Stimulated activated CD8-positive, alpha-beta memory T cell treated with anti-CD3 and anti-CD28 coated beads, Interleukin-7, amount 100 ng/mL, for 48 hours (primary cell): ENCODE measurements at regions not wholly inside any gene's neighbourhood (a gene's known extent, or its start where the extent isn't known, plus 50 kb on each side); places are given as distances from the start of the nearest gene placed in this dataset.

Source experiments
- DNase-seq, 2 donors: peaks; one replicate each; pipeline ENCODE4 v3.0.0-alpha.2; 2020; ENCODE audit warnings: low read depth in 1 of 2; ENCODE audit errors: extremely low read depth in 1 of 2

- no peak for DNase-seq
These were observed 314.1 kb downstream of the TCERG1L start for GRCh38 chr10:130997267-130998045.

GRCh38 chr10:130998046-130998435 lies 313.5 kb downstream of the TCERG1L start:
- no peak for DNase-seq

- no peak for DNase-seq
These were observed 312.9 kb downstream of the TCERG1L start for GRCh38 chr10:130998642-130999041.

- no peak for DNase-seq
These were observed 311.9 kb downstream of the TCERG1L start for GRCh38 chr10:130999376-131000202.

GRCh38 chr10:131000244-131000643 lies 311.3 kb downstream of the TCERG1L start:
- no peak for DNase-seq

- DNase-seq, result no peak
These were observed 310.8 kb downstream of the TCERG1L start for GRCh38 chr10:131000743-131001142.

- DNase-seq, result no peak
These were observed 310.1 kb downstream of the TCERG1L start for GRCh38 chr10:131001438-131001837.

GRCh38 chr10:131002031-131002861 lies 309.3 kb downstream of the TCERG1L start:
- no peak for DNase-seq

GRCh38 chr10:131003455-131003854 lies 308.1 kb downstream of the TCERG1L start:
- no peak for DNase-seq

GRCh38 chr10:131004276-131004675 lies 307.2 kb downstream of the TCERG1L start:
- no peak for DNase-seq

- no peak for DNase-seq
These were observed 304.9 kb downstream of the TCERG1L start for GRCh38 chr10:131006458-131007256.

GRCh38 chr10:131009791-131010190 lies 301.7 kb downstream of the TCERG1L start:
- DNase-seq, result no peak

GRCh38 chr10:131010965-131011575 lies 300.5 kb downstream of the TCERG1L start:
- DNase-seq, result no peak

- no peak for DNase-seq
These were observed 299.4 kb downstream of the TCERG1L start for GRCh38 chr10:131011936-131012640.

- DNase-seq, result no peak
These were observed 298.9 kb downstream of the TCERG1L start for GRCh38 chr10:131012641-131012985.

- no peak for DNase-seq
These were observed 298.1 kb downstream of the TCERG1L start for GRCh38 chr10:131013281-131013912.

- no peak for DNase-seq
These were observed 297.2 kb downstream of the TCERG1L start for GRCh38 chr10:131014271-131014670.

GRCh38 chr10:131015271-131015670 lies 296.2 kb downstream of the TCERG1L start:
- DNase-seq, result no peak

GRCh38 chr10:131016556-131016955 lies 295.0 kb downstream of the TCERG1L start:
- no peak for DNase-seq
